GM21529 (cell line): ENCODE measurements at regions not wholly inside any gene's neighbourhood (a gene's known extent, or its start where the extent isn't known, plus 50 kb on each side); places are given as distances from the start of the nearest gene placed in this dataset.

ENCODE experiments used
- ATAC-seq: cut with Tn5 transposase; IDR thresholded peaks from one replicate; pipeline ENCODE4 v1.9.1; 2021; ENCODE audit not compliant: unreplicated experiment

DNA sequence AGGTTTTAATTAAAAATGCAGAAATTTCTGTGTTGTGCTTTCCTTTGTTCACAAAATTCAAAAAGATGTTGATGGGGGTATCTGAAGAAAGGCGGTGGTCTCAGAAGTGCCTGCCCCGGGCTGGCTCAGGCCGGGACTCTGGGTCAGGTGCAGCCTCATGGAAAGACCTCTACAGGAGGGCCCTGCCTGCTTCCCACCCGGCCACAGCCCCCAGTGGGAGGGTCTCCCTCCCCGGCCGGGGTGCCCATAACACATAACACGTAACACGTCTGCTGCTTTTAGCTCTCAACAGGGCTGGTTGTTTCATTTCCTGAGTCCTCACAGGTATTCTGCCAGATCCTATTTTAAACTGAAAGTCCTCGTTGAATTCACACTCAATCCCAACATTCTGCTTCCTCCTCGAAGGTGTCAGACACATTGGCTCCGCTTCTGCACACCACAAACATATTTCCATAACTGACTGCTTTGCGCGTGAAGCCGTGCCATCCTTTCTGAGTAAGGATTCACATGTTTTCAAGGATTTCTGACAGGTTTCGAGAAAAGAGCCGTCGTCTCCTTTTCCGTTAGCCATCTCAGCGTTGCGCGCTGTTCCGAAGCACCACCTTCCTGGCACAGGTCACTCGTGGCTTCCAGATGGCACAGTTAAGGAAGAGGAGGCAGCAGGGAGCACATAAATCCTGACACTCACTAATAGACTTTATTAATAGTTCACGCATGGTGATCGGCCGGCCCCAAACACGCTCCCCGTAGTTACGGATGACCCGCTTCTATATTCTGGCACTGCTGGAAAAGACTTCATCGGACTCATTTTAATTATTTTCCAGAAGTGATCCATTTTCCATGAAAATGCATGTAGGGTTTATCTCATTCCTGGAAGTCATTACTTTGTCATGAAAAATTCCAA, 569.3 kb downstream of the BRD1 start:
- no peak for ATAC-seq

DNA sequence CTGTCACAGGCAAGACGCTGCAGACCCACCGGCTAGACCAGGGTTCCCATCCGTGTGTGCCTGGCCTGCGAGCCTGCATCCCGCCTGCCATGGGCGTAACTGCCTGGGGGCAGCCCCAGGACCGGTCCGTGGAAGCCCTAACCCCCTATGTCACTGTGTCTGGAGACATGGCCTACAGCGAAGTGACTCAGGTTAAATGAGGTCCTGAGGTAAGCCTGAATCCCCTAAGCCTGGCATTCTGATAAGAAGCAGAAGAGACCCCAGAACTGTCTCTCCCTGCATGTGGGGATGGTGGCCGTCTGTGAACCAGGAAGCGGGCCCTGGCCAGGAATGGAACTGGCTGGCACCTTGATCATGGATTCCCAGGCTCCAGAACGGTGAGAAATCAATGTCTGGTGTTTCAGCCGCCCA, 570.1 kb downstream of the BRD1 start:
- ATAC-seq: no peak

DNA sequence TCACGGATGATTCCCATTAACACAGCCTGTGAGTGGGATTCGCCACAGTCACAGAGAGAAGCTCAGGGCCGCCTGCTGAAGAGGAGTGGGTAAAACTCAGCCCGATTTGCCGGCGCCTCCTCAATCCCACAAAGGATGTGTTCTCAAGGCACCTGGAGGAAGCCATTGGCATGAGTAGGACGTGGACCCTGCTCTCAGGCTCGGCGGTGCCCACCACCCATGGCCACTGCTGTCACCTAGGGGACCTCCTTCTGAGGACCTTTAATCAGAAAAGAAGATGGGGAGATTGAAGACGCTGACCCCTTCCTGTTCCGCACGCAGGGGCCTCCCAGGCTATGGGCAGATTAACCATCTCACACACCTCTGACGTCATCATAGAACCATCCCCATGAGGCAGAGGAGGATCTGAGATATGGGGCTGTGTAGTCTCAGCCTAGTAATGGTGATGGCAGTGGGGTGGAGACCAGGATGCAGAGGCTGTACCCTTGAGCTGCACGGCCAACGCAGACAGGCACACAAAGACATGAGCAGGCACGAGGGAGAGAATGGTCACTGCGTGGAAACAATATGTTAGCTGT, 571.8 kb downstream of the BRD1 start:
- ATAC-seq: no peak

DNA sequence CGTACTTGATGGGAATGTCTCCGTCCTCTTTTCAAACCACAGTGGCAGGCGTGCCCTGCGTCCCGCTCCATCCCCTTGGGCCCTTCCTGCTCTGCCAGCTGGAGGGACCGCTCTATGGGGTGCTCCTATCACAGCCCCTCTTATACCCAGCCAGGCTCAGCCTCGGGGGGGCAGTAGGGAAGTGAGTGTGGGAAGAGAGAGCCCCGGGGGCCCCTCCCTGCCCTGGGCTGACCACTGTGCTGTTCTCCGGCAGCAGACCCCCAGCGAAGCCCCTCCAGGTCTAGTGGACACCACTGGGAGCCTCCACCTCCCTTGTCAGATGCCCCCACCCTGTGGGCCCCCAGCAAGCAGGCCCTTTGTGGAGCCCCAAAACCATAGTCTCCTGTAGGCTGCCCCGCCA, 572.5 kb downstream of the BRD1 start:
- no peak for ATAC-seq

DNA sequence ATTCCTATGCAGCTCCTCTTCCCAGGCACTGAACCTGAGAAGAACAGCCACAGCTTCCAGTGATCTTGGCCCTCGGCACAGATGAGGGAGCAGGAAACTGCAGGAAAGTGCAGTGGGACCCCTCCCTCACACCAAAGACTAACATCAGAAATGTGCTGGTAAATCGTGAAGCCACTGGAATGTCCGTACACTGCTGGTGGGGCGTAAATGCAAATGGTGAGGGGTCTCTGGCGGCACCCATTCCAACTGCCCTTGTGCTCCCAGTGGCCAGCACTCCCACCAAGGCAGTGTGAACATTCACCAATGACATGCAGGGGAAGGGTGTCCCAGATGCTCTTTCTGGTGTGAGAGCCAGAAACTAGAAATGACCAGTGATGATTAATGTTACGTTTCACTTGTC, 574.0 kb downstream of the BRD1 start:
- no peak for ATAC-seq

DNA sequence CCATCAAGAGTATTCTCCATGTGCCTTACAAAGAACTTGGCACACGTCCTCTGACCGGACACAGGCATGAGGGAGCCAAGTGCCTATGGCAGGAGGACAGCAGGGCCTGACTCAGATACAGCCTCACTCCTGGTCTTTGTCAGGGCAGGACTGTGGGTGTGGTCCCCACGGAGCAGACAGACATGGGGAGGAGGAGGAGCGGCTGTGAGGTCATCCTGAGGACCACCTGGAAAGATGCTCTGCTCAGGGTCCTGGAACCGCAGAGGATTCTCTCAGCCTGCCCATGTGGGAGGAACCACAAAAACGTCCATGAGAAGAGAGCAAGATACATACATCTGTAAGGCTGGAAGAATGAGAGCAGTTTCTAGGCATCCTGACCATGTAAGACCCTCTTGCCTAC, 576.3 kb downstream of the BRD1 start:
- no peak for ATAC-seq

DNA sequence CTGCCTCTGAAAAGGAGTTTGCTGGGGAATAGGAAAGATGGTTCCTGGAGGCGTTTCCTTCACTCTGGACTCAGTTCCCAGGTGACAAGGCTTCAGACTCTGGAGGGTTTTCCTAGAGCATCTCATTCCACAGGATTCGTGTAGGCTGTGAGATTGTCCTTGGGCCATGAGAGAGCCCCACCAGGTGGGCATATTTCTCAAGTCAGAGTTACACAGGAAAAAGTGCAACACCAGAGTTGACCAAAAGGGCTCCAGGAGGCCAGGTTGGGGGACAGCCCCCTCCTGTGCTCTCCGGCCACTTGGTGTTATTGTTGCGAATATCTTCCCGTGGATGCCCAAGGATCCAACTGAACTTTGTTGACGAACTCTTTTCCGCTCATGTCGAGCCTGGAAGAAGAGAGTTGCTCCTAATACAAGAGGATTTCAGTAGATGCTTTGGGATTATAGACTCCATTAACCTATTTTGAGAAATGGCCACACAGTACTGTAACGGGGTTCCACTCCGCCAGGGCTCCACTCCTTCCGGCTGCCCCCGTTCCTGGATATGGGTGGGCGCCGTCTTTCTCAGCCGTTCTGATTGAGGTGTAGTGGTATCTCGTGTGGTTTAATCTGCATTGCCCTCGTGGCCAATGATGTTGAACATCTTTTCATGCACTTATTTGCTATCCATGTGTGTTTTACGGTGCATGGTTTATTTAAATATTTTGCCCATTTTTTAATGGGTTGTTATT, 580.3 kb downstream of the BRD1 start:
- ATAC-seq: no peak

DNA sequence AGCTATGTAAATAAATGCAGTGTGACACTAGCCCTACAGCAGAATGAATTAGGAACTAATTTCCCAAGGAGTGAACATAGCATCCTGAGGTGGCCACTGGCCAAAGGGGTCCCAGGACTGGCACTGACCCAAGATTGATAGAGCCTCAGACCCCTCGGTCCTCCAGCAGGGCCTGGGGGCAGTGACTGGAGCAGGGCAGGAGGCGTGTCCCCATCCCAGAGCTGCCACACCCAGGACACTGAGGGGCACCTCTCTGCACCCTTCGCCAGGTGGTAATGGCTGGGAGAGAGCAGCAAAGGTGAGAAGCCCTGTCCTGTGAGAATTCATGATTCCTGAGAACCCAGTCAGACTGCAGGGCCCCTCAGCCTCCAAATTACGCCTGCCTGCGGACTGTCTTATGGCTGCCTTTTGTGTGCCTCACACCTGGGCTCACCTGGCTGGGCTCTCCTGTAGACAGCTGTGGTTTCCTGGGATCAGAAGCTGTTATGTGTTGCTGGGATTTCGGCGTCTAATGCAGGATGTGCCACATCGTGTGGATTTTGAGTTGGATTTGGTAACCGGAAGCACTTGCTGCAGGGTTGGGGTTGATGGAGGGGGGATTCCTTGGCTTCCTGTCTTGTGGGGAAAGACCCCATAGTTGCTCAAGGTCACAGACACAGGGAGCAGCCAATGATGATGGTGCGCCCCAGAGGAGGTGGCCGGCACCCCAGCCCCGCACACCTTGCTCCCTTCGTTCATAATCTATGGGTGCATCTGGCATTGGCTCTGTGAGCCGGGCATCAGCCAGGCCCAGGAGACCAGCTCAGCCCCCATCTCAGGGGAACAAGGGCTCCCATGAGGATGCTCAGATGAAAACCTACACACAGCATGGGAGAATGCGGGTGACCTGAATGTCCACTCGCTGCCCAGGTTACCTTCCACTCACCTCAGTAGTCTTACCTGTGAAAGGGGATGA, 582.9 kb downstream of the BRD1 start:
- ATAC-seq: no peak

DNA sequence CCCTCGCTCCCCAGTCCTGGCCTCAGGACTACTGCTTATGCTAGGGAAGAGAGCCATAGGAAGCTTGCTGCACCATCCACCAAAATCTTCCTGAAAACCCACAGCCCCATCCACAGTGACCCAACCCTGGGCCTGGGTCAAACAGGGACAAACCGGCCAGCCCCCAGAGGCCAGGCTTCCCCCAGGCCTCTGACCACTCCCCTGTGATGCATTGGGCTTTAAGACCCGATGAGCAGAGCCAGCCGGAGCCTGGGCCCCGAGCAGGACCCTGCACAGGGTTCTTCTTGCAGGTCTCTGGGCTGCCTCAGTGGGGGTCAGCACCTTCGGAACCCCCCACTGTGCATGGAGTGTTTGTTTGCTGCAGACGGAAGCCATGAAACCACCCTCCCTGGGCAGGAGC, 583.7 kb downstream of the BRD1 start:
- no peak for ATAC-seq

DNA sequence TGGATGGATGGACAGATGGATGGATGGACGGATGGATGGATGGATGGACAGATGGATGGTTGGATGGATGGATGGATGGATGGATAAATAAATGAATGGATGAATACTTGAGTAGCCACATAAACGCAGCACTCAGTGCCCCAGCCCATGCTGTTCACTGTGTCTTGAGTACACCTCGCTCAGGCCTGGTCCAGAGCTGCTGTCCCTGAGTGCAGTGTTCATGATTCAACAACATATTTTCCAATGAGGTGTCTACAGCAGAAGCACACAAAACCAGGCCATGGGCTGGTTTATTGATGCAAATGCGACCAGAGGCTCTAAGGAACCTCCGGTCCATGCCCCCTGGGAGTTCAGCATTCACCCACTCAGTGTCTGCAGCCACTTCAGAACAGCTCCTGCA, 584.3 kb downstream of the BRD1 start:
- ATAC-seq: no peak

DNA sequence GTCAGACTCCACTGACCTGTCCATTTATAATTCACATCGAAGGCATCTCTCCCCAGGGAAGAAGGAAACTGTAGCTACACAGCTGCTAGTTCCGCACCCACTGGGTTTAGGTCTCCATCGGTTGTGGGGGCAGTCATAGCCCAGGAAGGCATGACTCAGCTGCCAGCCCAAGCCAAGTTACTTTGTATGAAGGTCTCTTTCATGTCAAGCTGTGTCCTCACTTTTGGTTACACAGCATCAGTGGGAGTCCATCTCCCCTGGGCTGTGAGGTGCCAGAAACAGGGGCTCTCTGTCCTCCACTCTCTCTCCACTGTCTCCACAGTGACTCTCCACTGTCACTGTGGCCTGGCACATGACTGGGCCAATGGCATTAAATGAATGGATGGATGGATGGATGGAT, 585.2 kb downstream of the BRD1 start:
- ATAC-seq: no peak

DNA sequence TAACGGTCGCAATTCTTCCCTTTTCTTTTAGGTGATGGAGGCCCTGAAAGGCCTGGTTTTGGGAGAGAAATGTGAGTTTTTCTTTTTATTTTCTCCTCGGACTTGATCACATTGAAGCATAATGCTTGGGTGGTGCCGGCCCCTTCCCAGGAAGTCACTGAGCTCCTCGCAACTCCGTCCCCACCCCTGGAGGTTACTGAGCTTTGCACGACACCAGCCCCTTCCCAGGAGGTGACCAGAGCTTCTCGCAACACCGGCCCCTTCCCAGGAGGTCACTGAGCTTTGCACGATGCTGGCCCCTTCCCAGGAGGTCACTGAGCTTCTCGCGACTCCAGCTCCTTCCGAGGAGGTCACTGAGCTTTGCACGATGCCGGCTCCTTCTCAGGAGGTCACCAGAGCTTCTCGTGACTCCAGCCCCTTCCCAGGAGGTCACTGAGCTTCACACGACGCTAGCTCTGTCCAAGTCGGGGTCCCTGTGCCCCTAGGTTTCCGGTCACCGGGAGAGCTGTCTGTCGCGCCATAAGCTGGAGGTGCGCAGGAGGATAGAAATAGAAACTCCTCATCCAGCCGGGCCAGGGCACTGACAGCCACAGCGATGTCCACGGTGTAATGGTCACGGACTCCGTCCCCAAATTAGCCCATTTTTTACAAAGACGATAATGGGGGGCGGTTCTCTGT, 586.4 kb downstream of the BRD1 start:
- no peak for ATAC-seq

DNA sequence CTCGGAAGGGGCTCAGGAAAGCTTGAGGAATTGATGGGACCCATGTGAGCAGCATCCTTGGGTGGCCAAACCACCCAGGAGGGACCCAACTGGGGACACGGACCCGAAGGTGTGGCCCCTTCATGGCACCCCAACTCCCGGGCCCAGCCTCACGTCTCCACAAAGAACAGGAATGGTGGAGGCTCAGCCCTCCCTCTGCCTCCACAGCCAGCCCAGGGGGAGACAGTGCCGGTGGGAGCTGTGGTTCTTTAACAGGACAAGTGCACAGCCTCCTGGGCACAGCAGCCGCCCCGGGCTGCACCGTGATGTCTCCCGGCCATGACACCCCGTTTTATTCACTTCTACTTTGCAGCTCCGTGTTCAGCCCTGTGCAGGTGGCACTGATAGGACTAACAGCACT, 587.2 kb downstream of the BRD1 start:
- no peak for ATAC-seq

DNA sequence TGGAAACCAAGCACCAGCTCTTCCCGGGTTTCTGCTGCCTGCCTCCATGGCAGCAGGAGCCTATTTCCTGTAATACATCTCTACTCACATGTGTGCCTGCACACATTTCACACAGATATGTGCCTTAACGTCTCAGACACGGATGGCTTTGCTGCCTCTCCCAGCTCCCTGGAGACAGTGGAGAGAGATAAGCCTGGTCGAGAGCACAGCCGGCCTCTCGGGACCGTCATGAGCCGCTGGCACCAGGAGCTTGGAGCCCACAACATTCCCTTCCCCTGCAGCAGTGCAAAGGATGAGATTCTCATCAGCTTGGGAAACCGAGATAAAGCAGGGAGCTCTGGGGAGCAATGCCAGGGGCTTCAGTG, 587.7 kb downstream of the BRD1 start:
- ATAC-seq: no peak

DNA sequence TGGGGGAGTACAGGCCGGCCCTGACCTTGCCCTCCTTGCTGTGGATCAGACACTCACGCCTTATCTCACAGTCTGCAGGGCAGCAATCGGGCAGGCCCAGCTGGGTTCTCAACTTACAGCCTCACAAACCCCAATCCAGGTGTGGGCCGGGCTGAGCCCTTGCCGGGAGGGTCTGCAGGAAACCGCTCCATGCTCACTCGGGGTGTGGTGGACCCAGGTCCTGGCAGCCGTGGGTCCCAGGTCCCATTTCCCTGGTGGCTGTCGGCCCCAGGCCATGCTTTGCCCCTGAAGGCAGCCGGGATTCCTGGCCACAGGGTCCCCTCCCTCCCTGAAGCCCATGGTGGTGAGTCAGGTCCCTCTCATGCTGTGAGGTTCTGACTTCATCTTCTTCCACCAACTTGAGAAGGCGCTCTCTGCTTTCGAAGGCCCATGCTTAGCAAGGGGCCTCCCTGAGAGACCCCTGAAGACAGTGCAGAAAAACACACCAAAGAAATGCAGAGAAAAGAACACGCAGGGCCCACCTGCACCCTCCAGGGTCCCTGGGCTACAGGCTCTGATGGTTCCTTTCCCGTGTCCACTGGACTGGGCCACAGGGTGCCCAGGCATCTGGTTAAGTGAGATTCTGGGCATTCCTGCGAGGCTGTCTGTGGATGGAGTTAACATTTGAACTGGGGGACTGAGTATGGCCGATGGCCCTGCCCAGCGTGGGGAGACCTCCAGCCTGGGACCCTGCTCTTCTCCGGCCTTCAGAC, 588.2 kb downstream of the BRD1 start:
- no peak for ATAC-seq

DNA sequence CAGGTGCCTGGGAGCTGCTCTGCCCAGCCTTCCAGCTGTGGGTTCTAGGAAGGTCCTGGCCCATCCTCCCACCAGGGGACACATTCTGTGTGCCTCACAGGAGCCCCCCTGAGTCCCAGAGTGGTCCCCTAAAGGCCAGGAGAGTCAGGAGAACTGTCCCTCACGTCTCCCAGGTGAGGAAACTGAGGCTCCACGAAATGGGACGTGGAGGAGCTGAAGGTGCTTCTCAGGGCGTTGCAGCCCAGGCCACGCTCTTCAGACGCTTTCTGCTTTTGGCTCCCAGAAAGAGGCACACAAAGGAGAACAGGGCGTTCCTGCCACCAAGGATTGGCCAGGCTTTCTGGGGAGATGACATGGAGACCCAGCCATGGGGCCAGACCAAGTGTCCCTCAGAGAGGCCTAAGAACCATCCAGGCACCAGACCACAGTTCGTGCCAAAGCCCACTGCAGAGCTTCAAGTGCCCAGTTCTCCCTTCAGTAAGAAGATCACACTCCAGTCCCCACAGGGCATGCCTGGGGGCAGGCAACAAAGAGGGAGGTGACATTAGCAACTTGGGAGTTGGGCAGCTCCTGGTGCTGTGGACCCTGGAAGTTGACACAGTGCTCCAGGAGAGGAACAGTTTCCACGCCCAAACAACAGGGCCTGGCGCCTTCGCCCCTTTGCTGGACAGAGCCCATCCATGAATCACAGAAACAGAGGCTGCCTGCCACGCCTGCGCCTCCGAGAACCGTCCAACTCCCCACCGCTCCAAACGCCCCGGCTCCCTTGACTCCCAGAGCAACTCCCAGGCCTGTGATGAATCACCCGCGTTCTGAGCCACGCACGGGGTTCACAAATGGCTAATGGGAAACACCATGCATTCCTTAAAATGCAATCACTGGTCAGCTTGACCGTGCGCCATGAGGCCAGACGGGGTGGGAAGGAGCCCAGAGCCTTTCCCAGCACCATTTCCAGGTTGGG, 589.2 kb downstream of the BRD1 start:
- ATAC-seq: no peak

DNA sequence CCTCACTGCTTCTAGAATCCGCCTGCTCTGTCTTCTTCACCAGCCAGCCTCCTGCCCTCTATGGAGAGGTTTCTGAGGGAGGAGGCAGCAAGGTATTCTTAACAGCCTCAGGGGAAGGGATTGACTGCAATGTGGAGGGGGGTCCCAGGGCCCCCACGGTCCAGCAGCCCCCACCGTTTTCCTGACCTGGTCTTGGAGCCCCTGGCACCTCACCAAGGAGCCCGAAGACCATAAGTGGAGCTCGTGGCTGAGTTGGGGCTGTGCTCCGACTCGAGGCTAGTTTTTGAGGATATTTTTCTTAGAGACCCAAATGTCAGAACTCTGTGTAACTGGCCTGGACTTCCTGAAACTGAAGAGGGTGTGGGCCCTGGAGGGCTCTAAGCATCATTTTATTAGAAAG, 590.0 kb downstream of the BRD1 start:
- ATAC-seq: no peak

DNA sequence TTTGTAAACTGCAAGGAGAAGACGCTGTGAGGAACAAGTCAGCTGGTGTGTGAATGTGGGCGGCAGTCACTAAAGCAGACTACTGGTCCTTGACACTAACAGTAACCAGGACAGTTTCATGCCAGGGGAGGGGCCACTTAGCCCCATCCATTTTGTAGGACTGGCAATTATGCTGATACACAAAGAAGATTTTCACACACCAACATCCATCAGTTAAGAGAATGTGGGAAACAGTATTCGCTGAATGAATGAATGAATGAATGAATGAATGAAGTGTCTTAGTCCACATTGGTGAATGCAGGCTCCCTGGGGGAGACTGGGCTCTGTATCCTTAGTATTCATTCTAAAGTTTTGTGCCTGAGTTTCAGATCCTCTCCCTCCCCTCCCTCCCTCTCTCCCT, 590.4 kb downstream of the BRD1 start:
- ATAC-seq: no peak
